H7 (cell line): ENCODE measurements at regions not wholly inside any gene's neighbourhood (a gene's known extent, or its start where the extent isn't known, plus 50 kb on each side); places are given as distances from the start of the nearest gene placed in this dataset.

Experiments used
- DNase-seq: peaks from one replicate; pipeline ENCODE4 v3.0.0; 2012
- H3K27me3 ChIP-seq: 2 replicates; pipeline ENCODE4 v1.6.0; 2011; ENCODE audit warnings: mild to moderate bottlenecking, low read length; ENCODE audit not compliant: control insufficient read depth, insufficient read depth
- H3K36me3 ChIP-seq: replicated peaks from 2 replicates; pipeline ENCODE4 v1.5.1; 2011; ENCODE audit warnings: low read length; ENCODE audit not compliant: control insufficient read depth, insufficient read depth
- H3K4me3 ChIP-seq: 2 replicates; pipeline ENCODE4 v1.5.1; 2011; ENCODE audit warnings: low read depth, mild to moderate bottlenecking, control low read depth, low read length, moderate library complexity; ENCODE audit not compliant: insufficient read depth

DNA sequence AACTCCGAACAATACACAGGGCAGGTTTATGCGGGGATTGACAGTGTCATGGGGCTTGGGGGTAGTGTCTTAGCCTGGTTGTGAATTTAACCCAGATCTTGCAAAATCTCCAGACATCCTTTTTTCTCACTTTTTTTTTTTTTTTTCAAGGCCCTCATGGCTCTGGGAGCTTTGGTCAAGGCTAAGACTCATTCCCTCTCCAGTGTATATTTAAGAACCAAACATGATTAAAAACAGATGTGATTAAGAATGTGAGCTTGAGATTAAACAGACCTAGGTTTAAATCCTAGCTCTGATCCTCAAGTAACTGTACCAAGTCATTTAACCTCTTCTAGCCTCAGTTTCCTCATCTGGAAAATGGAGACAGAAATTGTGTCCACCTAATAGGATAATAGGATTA is 151.7 kb upstream of the FUT8 start:
- no peaks in the 10 kb centered on the region for H3K27me3 ChIP-seq
- no peaks in the 10 kb centered on the region for H3K36me3 ChIP-seq
- H3K4me3 ChIP-seq = no peak overlapping the region
- no peak for DNase-seq

DNA sequence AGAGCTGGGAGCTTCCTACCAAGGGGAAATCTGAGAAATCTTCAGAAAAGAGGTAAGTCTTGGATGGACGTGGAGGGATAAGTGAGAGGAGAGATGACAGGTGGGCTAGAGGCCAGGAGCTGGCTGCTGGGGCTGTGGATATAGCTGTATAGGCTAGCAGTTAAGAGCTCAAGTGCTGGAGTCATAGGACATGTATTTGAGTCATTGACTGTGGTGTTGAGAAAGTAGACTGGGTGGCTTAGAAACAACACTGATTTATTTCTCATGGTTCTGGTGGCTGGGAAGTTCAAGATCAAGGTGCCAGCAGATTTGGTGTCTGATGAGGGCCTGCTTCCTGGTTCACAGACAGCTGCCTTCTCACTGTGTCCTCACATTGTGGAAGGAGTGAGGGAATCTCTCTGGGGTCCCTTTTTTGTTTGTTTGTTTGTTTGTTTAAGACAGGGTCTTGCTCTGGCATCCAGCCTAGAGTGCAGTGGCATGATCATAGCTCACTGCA is 151.1 kb upstream of the FUT8 start:
- no peak for DNase-seq
- no peaks in the 10 kb centered on the region for H3K27me3 ChIP-seq
- no peaks in the 10 kb centered on the region for H3K36me3 ChIP-seq
- H3K4me3 ChIP-seq = no peak overlapping the region

DNA sequence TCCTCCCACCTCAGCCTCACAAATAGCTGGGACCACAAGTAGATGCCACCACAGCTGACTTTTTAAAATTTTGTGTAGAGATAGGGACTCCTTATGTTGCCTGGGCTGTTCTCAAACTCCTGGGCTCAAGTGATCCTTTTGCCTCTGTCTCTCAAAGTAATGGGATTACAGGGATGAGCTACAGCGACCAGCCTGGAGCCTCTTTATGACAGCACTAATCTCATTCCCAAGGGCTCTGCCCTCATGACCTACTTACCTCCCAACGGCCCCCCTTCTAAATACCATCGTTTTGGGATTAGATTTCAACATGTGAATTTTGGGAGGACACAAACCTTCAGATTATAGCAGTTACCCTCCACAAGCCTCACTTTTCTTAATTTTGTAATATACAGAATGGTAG is 150.6 kb upstream of the FUT8 start:
- Histone ChIP-seq H3K36me3 (no peaks in the 10 kb centered on the region), H3K27me3 (no peaks in the 10 kb centered on the region), H3K4me3 (no peak overlapping the region)
- DNase-seq = no peak

DNA sequence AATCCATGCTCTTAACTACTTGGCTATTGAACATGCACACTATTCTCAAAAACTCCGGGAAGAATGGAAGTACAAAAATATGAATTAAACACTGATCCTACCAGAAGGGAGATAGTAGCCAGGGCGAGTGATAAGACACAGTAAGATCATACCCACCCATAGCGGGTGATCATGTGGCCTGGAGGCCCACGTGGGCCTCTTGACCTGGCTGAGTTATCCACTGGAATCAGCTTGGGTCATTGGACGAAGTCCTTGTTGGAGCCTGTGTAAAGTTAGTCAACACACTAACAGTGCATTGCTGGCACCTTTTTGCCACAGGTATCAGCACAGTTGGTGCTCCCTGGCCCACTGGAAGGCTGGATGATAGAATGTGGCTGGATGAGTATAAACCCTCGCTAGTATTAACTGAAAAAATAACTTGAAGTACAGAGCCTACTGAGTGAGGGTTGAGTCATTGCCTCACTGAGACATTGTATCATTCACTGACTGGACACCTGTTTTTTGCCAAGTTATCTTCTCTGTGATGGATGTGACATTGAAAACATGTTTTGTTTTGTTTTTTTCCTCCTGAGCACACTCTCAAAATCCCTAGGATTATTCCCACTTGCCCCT is 149.2 kb upstream of the FUT8 start:
- Histone ChIP-seq H3K36me3 (no peaks in the 10 kb centered on the region), H3K4me3 (no peak overlapping the region), H3K27me3 (no peaks in the 10 kb centered on the region)
- no peak for DNase-seq

DNA sequence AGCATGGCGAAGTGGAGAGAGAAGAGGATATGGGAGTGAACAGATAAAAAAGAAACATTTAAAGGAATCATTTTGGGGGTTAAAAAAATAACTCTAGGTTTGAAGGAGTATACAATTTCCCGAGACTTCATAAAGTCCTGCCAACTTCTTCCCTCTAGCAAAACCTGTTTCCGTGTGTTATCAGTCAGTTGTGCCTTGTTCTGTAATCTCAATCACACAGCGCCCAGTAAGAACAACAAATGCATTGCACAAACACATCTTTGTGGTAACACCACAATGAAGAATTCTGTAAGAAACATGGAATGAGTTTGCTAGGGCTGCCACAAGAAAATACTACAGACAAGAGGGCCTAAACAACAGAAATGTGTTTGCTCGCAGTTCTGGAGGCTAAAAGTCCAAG is 144.7 kb upstream of the FUT8 start:
- Histone ChIP-seq H3K36me3 (no peaks in the 10 kb centered on the region), H3K27me3 (no peaks in the 10 kb centered on the region), H3K4me3 (no peak overlapping the region)
- DNase-seq = no peak

DNA sequence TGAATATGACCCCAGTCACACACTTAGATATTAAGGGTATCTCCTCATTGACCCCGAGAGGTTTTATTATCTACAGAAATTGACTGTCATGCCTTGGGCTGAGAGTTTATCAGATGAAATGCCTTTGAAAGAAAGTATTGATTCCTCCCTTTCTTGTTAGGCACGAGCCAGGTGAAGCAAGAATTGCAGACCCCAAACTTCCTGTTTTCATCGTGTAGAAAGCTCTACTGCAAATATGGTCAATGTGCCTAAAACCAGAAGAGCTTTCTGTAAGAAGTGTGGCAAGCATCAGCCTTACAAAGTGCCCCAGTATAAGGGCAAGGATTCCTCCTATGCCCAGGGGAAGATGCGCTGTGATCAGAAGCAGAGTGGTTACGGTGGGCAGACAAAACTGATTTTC is 143.9 kb upstream of the FUT8 start:
- no peak for DNase-seq
- Histone ChIP-seq H3K36me3 (no peaks in the 10 kb centered on the region), H3K4me3 (no peak overlapping the region)

DNA sequence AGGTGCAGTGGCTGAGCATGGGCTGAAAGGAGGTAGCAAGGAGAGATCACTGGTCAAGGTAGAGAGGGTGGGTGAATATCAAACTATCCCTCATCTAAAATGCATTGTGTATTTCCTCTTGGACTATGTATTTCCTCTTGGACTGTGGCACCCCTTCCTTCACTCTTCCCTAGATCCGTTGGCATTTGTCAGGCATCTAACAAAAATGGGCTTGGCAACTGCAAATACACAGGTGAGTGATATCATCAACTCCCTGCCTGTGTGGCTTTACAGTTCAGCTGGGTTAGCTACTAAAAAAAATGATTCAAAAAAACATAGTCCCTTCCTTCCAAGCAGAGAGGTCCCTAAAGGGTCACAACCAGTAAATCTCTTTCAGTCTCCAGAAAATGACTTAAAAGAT is 142.8 kb upstream of the FUT8 start:
- H3K36me3 ChIP-seq = no peaks in the 10 kb centered on the region
- no peak for DNase-seq
- H3K4me3 ChIP-seq = no peak overlapping the region
- H3K27me3 ChIP-seq = no peaks in the 10 kb centered on the region

More for the DNA sequence above, 143.9 kb upstream of the FUT8 start:
- H3K27me3 ChIP-seq = no peaks in the 10 kb centered on the region

DNA sequence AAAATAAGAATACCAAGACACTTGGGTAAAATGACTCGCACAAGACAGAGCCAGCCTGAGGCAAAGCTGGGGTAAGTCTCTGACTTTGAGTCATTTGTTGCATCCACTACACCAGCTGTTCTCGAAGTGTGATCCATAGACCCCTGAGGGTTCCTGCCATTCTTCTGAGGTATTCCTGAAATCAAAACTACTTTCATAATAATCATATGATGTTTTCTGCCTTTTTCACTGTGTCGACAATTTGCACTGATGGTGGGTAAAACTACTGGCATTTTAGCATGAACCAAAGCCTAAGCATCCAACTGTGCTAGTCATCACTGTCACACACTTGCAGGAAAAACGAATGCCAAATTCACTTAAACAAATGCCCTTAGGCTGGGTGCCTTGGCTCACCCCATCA is 135.5 kb upstream of the FUT8 start:
- H3K36me3 ChIP-seq = no peaks in the 10 kb centered on the region
- DNase-seq = peak; percentile 28
- no peak overlapping the region for H3K4me3 ChIP-seq
- H3K27me3 ChIP-seq = no peaks in the 10 kb centered on the region

DNA sequence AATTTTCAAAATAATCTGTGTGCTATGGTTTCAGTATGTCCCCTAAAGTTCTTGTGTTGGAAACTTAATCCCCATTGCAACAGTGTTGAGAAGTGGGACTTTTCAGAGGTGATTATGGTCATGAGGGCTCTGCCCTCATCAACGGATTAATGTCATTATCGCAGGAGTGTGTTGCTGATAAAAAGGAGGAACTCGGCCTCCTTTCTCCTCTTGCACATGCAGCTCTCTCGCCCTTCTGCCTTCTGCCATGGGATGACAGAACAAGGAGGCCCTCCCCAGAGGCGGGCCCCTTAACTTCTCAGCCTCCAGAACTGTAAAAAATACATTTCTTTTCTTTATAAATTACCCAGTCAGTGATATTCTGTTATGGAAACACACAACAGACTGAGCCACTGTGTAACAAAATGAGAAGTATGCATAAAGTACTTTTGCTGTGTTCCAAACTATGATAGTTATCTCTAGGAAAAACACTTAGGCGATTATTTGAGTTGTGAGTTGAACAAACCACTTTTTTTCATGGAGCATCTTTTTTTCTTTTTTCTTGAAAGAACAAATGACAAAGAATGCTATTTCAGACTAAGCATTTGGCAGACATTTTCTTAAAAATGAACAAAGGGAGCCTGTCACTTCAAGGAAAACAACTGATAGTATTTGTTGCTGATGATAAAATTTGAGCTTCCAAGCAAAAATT is 134.8 kb upstream of the FUT8 start:
- Histone ChIP-seq H3K36me3 (no peaks in the 10 kb centered on the region), H3K27me3 (no peaks in the 10 kb centered on the region), H3K4me3 (no peak overlapping the region)
- DNase-seq = peak; percentile 23

DNA sequence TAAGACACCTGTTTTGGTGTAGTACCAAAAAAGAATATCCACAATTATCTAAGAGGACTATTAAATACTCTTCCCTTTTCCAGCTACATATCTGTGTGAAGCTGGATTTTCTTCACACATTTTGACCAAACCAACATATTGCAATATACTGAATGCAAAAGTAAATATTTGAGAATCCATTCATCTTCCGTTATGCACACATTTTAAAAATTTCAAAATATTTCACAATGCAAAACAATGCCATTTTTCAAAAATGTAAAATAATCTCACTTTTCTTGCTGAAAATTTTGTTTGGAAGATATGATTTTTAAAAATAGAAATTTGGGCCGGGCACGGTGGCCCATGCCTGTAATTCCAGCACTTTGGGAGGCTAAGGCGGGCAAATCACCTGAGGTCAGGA is 133.9 kb upstream of the FUT8 start:
- Histone ChIP-seq H3K4me3 (no peak overlapping the region), H3K27me3 (no peaks in the 10 kb centered on the region), H3K36me3 (no peaks in the 10 kb centered on the region)
- no peak for DNase-seq

DNA sequence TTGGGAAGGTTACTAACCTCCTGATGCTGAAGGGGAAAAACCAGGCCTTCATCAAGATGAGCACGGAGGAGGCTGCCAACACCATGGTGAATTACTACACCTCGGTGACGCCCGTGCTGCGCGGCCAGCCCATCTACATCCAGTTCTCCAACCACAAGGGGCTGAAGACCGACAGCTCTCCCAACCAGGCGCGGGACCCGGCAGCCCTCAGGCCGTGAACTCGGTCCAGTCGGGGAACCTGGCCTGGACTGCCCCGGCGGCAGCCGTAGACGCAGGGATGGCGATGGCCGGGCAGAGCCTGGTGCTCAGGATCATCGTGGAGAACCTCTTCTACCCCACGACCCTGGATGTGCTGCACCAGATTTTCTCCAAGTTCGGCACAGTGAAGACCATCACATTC is 133.0 kb upstream of the FUT8 start:
- Histone ChIP-seq H3K4me3 (no peak overlapping the region), H3K27me3 (no peaks in the 10 kb centered on the region), H3K36me3 (no peaks in the 10 kb centered on the region)
- DNase-seq = no peak

DNA sequence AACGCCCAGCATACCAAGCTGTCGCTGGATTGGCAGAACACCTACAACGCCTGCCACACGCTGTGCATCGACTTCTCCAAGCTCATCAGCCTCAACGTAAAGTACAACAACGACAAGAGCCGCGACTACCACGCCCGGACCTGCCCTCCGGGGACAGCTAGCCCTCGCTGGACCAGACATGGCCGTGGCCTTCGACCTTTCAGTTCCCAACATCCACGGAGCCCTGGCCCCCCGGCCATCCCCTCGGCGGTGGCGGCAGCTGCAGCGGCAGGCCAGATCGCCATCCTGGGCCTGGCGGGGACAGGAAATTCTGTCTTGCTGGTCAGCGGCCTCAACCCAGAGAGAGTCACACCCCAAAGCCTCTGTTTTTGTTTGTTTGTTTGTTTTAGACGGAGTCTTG is 132.6 kb upstream of the FUT8 start:
- Histone ChIP-seq H3K4me3 (no peak overlapping the region), H3K27me3 (no peaks in the 10 kb centered on the region), H3K36me3 (no peaks in the 10 kb centered on the region)
- DNase-seq = peak; percentile 25

DNA sequence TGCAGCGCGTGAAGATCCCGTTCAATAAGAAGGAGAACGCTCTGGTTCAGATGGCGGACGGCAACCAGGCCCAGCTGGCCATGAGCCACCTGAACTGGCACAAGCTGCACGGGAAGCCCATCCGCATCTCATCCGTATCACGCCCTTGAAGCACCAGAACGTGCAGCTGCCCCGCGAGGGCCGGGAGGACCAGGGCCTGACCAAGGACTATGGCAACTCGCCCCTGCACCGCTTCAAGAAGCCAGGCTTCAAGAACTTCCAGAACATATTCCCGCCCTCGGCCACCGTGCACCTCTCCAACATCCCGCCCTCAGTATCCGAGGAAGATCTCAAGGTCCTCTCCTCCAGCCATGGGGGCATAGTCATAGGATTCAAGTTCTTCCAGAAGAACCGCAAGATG is 131.9 kb upstream of the FUT8 start:
- Histone ChIP-seq H3K36me3 (no peaks in the 10 kb centered on the region), H3K4me3 (no peak overlapping the region), H3K27me3 (no peaks in the 10 kb centered on the region)
- no peak for DNase-seq

DNA sequence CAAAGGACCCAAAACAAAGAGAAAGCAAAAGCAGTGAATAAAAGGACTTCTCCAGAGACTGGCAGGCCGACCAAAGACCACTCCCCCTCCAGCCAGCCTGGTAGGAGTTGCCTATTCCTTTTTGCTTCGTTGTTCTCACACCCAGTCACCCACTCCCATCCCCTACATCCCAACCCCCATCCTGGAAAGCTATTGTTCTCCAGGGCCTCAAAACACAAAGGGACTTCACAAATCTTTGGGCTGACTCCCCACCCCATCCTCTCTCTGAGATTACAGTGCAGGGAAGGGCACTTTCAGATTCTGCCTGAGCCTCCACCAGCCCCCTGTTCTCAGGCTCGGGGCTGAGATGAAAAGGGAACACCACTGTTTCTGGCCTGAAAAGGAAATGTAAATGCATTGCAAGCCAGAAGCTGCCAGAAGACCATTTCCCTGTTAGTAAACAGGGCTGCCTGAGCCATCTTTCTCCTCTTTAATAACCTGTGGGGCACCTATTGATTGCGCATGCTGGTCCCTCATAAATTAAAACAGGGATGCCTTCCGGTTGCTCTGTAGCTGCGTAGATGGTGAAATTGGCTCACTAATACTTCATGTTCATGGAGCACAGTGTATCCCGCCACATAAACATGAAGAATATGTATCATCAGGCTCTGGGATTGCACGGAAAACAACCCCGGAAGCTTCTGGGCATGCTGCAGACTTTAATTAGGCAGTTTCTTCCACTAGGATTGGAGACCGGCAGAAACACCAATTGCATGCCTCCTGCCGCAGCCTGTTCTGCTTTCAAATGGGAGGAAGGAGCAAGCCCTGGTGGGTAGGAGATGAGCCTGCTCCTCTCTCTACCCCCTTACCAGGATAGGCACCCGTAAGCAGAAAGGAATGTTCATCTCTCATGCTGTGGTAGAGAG is 130.3 kb upstream of the FUT8 start:
- H3K27me3 ChIP-seq = no peaks in the 10 kb centered on the region
- H3K36me3 ChIP-seq = no peaks in the 10 kb centered on the region
- peak; percentile 88 for DNase-seq
- no peak overlapping the region for H3K4me3 ChIP-seq

DNA sequence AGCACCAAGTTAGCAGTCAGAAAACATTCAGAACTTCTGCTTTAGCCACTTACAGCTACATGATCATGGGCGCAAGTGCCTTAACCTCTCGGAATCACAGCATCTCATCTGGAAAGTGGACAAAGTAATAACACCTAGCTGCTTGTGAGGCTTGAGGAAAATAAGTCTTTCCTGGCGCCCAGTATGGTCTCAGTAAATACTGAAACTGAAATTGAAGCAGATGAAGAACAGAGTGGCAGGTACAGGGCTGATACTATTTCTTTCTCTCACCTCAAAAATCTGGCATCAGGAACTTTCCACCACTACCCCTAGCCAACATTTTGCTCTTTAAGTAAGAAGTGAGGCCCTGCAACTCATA is 129.7 kb upstream of the FUT8 start:
- Histone ChIP-seq H3K4me3 (no peak overlapping the region), H3K36me3 (no peaks in the 10 kb centered on the region), H3K27me3 (no peaks in the 10 kb centered on the region)
- no peak for DNase-seq
